ENCODE measurements at regions not wholly inside any gene's neighbourhood (a gene's known extent, or its start where the extent isn't known, plus 50 kb on each side); places are given as distances from the start of the nearest gene placed in this dataset.
A peak's percentile ranks its signal among the peaks of the same experiment; 100 is the strongest.
"Not testable (repeated sequence)": the region's sequence is repeated elsewhere in the genome, so short reads cannot be mapped to it uniquely, and the experiment has no call there.

GRCh38 chr16:6728381-6728780 is 604.3 kb upstream of the RBFOX1 start:
- Mint-ChIP-seq H3K4me3 (no peak overlapping the region), H3K4me1 (ENCODE audit: unreplicated experiment) (no peaks in the 10 kb centered on the region), H3K36me3 (no peaks in the 10 kb centered on the region), H3K9me3 (no peaks in the 10 kb centered on the region), H3K27me3 (peaks cover 11% of the 10 kb centered on the region), H3K27ac (no peak overlapping the region)
- DNase-seq (ENCODE audit: extremely low spot score, unreplicated experiment) = no peak
- no peak for TF ChIP-seq CTCF (conservative IDR thresholded peaks at IDR 0.05)

- no peak overlapping the region for H3K27ac Mint-ChIP-seq
- H3K9me3 Mint-ChIP-seq = no peaks in the 10 kb centered on the region
- peaks cover 4% of the 10 kb centered on the region for H3K27me3 Mint-ChIP-seq
- no peaks in the 10 kb centered on the region for H3K36me3 Mint-ChIP-seq
- H3K4me3 Mint-ChIP-seq = no peak overlapping the region
- no peak for DNase-seq (ENCODE audit: extremely low spot score, unreplicated experiment)
- no peak for TF ChIP-seq CTCF (conservative IDR thresholded peaks at IDR 0.05)
- H3K4me1 Mint-ChIP-seq (ENCODE audit: unreplicated experiment) = no peaks in the 10 kb centered on the region
Measured at GRCh38 chr16:6726621-6727020, 606.0 kb upstream of the RBFOX1 start.

GRCh38 chr16:6725634-6726331 is 606.9 kb upstream of the RBFOX1 start:
- no peak overlapping the region for H3K27ac Mint-ChIP-seq
- H3K4me3 Mint-ChIP-seq = no peak overlapping the region
- peak; percentile 59 for TF ChIP-seq CTCF (conservative IDR thresholded peaks at IDR 0.05)
- H3K9me3 Mint-ChIP-seq = no peaks in the 10 kb centered on the region
- no peak for DNase-seq (ENCODE audit: extremely low spot score, unreplicated experiment)
- H3K4me1 Mint-ChIP-seq (ENCODE audit: unreplicated experiment) = no peaks in the 10 kb centered on the region
- no peaks in the 10 kb centered on the region for H3K36me3 Mint-ChIP-seq
- H3K27me3 Mint-ChIP-seq = peaks cover 3% of the 10 kb centered on the region

- not testable (repeated sequence) for H3K36me3 Mint-ChIP-seq
Measured at GRCh38 chr16:6725206-6725605, 607.4 kb upstream of the RBFOX1 start.

GRCh38 chr16:6722786-6723185 is 609.9 kb upstream of the RBFOX1 start:
- DNase-seq (ENCODE audit: extremely low spot score, unreplicated experiment) = no peak
- no peak overlapping the region for H3K27ac Mint-ChIP-seq
- no peak overlapping the region for H3K4me3 Mint-ChIP-seq
- no peaks in the 10 kb centered on the region for H3K36me3 Mint-ChIP-seq
- H3K27me3 Mint-ChIP-seq = peaks cover 10% of the 10 kb centered on the region
- TF ChIP-seq CTCF (conservative IDR thresholded peaks at IDR 0.05) = no peak
- H3K4me1 Mint-ChIP-seq (ENCODE audit: unreplicated experiment) = no peaks in the 10 kb centered on the region
- H3K9me3 Mint-ChIP-seq = no peaks in the 10 kb centered on the region

More at GRCh38 chr16:6725206-6725605, 607.4 kb upstream of the RBFOX1 start:
- H3K27me3 Mint-ChIP-seq; DNase-seq (ENCODE audit: extremely low spot score, unreplicated experiment); H3K27ac Mint-ChIP-seq; H3K4me1 Mint-ChIP-seq (ENCODE audit: unreplicated experiment); H3K4me3 Mint-ChIP-seq; H3K9me3 Mint-ChIP-seq: not testable (repeated sequence)

- TF ChIP-seq CTCF (conservative IDR thresholded peaks at IDR 0.05) = no peak
- Mint-ChIP-seq H3K9me3 (no peaks in the 10 kb centered on the region), H3K4me3 (no peak overlapping the region), H3K27me3 (peaks cover 17% of the 10 kb centered on the region), H3K27ac (no peak overlapping the region), H3K36me3 (no peaks in the 10 kb centered on the region), H3K4me1 (ENCODE audit: unreplicated experiment) (no peaks in the 10 kb centered on the region)
- no peak for DNase-seq (ENCODE audit: extremely low spot score, unreplicated experiment)
Measured at GRCh38 chr16:6714510-6714909, 618.1 kb upstream of the RBFOX1 start.
